HUES6 (cell line): ENCODE measurements at regions not wholly inside any gene's neighbourhood (a gene's known extent, or its start where the extent isn't known, plus 50 kb on each side); places are given as distances from the start of the nearest gene placed in this dataset.
A peak's percentile ranks its signal among the peaks of the same experiment; 100 is the strongest.
"Not testable (repeated sequence)": the region's sequence is repeated elsewhere in the genome, so short reads cannot be mapped to it uniquely, and the experiment has no call there.

Experiments
- H3K27ac ChIP-seq: 2 replicates; pipeline ENCODE4 v1.7.0; 2013; ENCODE audit warnings: low read depth, mild to moderate bottlenecking, low read length, inconsistent platforms
- H3K27me3 ChIP-seq: 2 replicates; pipeline ENCODE4 v1.6.1; 2013; ENCODE audit warnings: low read length; ENCODE audit not compliant: control insufficient read depth, insufficient read depth
- H3K36me3 ChIP-seq: 2 replicates; pipeline ENCODE4 v1.6.1; 2013; ENCODE audit warnings: low read length; ENCODE audit not compliant: control insufficient read depth, insufficient read depth
- H3K4me1 ChIP-seq: 2 replicates; pipeline ENCODE4 v1.6.1; 2013; ENCODE audit warnings: low read length; ENCODE audit not compliant: control insufficient read depth, insufficient read depth
- H3K4me3 ChIP-seq: 2 replicates; pipeline ENCODE4 v1.5.1; 2013; ENCODE audit warnings: low read depth, low read length
- H3K9ac ChIP-seq: one replicate; pipeline ENCODE4 v1.6.1; 2013; ENCODE audit warnings: mild to moderate bottlenecking, low read length
- H3K9me3 ChIP-seq: 2 replicates; pipeline ENCODE4 v1.6.1; 2013; ENCODE audit warnings: low read depth, low read length; ENCODE audit not compliant: control insufficient read depth, insufficient read depth

DNA sequence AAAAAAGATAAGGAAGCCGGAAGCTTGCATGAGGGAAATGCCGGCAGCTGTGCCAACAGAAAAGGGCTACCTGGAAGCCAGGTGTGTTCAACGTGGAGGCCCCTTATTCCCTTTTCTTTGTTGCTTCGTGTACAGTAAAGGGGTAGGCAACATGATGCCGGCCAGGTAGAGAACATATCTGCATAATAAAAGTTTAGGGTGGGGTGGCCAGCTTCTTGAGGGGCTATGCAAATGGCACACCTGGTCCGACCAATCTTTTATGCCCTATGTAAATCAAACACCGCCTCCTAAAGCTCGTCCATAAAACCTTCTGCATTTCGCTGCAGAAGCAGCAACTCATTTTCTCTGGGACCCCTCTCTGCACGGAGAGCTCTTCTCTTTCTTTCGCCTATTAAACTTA lies 911.6 kb downstream of the KCNJ2 start:
- Histone ChIP-seq H3K36me3 (no peaks in the 10 kb centered on the region), H3K9me3 (no peaks in the 10 kb centered on the region), H3K4me1 (peaks cover 9% of the 10 kb centered on the region), H3K27ac (no peak overlapping the region), H3K27me3 (no peaks in the 10 kb centered on the region), H3K4me3 (peak overlapping the region; percentile 24; the same call in 1 of the 2 replicates), H3K9ac (no peak overlapping the region)

GRCh38 chr17:71081666-71082065 lies 912.3 kb downstream of the KCNJ2 start:
- peak overlapping the region; percentile 24; the same call in 1 of the 2 replicates for H3K4me3 ChIP-seq
- H3K27ac ChIP-seq, result no peak overlapping the region
- H3K27me3 ChIP-seq, result no peaks in the 10 kb centered on the region
- H3K4me1 ChIP-seq, result peaks cover 9% of the 10 kb centered on the region
- H3K36me3 ChIP-seq, result no peaks in the 10 kb centered on the region
- no peak overlapping the region for H3K9ac ChIP-seq
- no peaks in the 10 kb centered on the region for H3K9me3 ChIP-seq

- Histone ChIP-seq H3K9ac (no peak overlapping the region), H3K9me3 (no peaks in the 10 kb centered on the region), H3K27me3 (no peaks in the 10 kb centered on the region), H3K36me3 (no peaks in the 10 kb centered on the region), H3K27ac (no peak overlapping the region), H3K4me3 (no peak overlapping the region), H3K4me1 (peaks cover 9% of the 10 kb centered on the region)
These were observed 914.9 kb downstream of the KCNJ2 start for GRCh38 chr17:71084219-71084618.

DNA sequence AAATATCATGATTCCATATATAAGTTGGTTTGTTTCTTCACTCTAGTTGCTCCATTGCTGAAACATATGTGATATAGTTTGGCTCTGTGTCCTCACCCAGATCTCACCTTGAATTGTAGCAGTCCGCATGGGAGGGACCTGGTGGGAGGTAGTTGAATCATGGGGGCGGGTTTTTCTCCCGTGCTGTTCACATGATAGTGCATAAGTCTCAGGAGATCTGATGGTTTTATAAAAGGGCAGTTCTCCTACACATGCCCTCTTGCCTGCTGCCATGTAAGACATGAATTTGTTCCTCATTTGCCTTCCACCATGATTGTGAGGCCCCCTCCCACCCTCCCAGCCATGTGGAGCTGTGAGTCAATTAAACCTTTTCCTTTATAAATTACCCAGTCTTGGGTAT lies 915.5 kb downstream of the KCNJ2 start:
- Histone ChIP-seq H3K9ac (no peak overlapping the region), H3K36me3 (no peaks in the 10 kb centered on the region), H3K4me3 (no peak overlapping the region), H3K9me3 (no peaks in the 10 kb centered on the region), H3K27ac (no peak overlapping the region; the same call in 1 of the 2 replicates), H3K4me1 (peaks cover 9% of the 10 kb centered on the region), H3K27me3 (no peaks in the 10 kb centered on the region)

- H3K27ac ChIP-seq, result no peak overlapping the region
- peaks cover 9% of the 10 kb centered on the region for H3K4me1 ChIP-seq
- no peak overlapping the region for H3K4me3 ChIP-seq
- H3K9ac ChIP-seq, result no peak overlapping the region
- no peaks in the 10 kb centered on the region for H3K27me3 ChIP-seq
- H3K36me3 ChIP-seq, result no peaks in the 10 kb centered on the region
- peaks cover 1% of the 10 kb centered on the region; the same call in 1 of the 2 replicates for H3K9me3 ChIP-seq
These were observed 916.1 kb downstream of the KCNJ2 start for GRCh38 chr17:71085238-71086033.

GRCh38 chr17:71089431-71089830 lies 920.1 kb downstream of the KCNJ2 start:
- Histone ChIP-seq H3K27ac (no peak overlapping the region), H3K4me3 (no peak overlapping the region), H3K4me1 (no peaks in the 10 kb centered on the region), H3K9ac (no peak overlapping the region), H3K36me3 (no peaks in the 10 kb centered on the region), H3K9me3 (peaks cover 8% of the 10 kb centered on the region; the same call in 1 of the 2 replicates), H3K27me3 (no peaks in the 10 kb centered on the region)

GRCh38 chr17:71098071-71098470 lies 928.7 kb downstream of the KCNJ2 start:
- Histone ChIP-seq H3K4me3 (no peak overlapping the region), H3K27ac (no peak overlapping the region), H3K4me1 (no peaks in the 10 kb centered on the region), H3K9me3 (no peaks in the 10 kb centered on the region), H3K27me3 (no peaks in the 10 kb centered on the region), H3K9ac (no peak overlapping the region), H3K36me3 (no peaks in the 10 kb centered on the region)

DNA sequence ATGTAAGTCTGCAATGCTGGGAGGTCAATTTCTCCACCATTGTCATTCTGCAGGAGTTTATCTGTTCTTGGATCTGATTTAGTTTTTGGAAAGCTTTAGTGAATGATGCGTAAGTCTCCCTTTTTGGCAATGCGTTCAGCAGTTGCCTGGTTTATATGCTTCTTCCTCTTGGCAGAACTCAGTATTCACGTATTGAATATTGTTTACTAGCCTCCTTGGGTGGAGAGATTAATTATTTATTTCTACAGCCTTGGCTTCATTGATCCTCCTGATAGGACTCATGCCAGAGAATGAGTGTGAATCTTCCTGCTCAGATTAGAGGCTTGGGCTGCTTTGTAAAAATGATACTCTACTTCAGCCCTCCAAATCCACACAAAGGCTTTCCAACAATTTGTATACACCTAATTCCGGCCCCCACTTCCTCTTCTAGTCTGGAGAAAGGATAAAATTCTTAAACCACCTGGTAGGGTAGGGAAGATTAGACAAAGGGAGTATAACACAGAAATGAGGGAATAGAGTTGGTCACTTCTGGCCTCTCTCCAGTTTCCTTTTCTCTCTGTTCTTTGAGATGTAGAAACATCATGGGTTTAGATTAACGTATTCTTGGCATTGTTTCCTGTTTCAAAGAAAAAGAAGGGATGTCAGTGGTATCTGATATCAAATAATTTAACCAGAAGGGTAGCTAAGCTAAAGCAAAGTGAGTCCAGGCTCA lies 929.8 kb downstream of the KCNJ2 start:
- Histone ChIP-seq H3K9ac (no peak overlapping the region), H3K27ac (no peak overlapping the region), H3K4me3 (no peak overlapping the region), H3K36me3 (no peaks in the 10 kb centered on the region), H3K4me1 (peaks cover 3% of the 10 kb centered on the region; the same call in 1 of the 2 replicates), H3K9me3 (no peaks in the 10 kb centered on the region), H3K27me3 (no peaks in the 10 kb centered on the region)

DNA sequence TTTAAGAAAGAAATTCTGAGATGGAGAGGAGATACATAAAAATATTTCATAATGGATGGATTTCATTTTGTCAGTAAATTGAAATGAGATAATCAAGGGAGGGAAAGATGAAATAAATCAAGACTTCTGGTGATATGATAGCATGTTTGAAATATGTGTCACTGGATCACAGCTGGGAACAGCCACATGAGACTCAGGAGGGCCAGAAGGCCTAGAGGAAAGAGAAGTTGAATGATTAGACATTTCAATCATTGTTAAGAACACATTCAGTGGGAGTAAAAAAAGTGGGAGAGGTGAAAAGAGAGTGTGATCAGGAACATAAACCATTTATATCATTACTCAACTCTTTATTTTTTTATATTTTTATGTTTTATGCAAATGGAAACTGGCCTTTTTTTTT lies 933.4 kb downstream of the KCNJ2 start:
- H3K36me3 ChIP-seq, result no peaks in the 10 kb centered on the region
- H3K9ac ChIP-seq, result no peak overlapping the region
- no peak overlapping the region for H3K4me3 ChIP-seq
- no peaks in the 10 kb centered on the region for H3K9me3 ChIP-seq
- H3K27ac ChIP-seq, result no peak overlapping the region
- no peaks in the 10 kb centered on the region for H3K27me3 ChIP-seq
- H3K4me1 ChIP-seq, result peaks cover 3% of the 10 kb centered on the region; the same call in 1 of the 2 replicates

DNA sequence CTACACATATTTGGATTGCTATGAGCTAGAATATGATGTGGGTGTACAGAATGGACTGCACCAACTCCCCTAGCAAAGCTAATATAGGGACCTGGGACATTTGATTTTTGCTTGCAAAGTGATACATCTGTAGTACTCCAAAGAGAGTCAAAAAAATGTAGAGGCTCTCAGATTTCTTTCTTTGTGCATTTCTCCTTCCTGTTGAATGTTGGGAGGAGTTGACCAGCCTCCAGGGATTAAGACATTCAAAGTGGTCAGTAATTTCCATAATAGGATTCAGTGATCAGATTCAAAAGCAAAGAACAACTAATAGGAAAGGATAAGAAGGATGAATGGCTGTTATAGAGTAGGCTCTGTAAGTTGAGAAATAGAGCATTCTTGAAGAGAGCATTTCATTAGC lies 934.9 kb downstream of the KCNJ2 start:
- Histone ChIP-seq H3K9ac (no peak overlapping the region), H3K36me3 (no peaks in the 10 kb centered on the region), H3K4me1 (peaks cover 3% of the 10 kb centered on the region; the same call in 1 of the 2 replicates), H3K27ac (no peak overlapping the region), H3K9me3 (no peaks in the 10 kb centered on the region), H3K4me3 (no peak overlapping the region), H3K27me3 (no peaks in the 10 kb centered on the region)

DNA sequence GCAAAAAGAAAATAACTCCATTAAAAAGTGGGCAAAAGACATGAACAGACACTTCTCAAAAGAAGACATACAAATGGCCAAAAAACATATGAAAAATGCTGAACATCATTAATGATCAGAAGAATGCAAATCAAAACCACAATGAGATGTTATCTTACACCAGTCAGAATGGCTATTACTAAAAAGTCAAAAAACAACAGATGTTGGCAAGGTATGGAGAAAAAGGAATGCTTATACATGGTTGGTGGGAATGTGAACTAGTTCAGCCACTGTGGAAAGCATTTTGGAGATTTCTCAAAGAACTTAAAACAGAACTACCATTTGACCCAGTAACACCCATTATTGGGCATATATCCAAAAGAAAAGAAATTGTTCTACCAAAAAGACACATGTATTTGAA lies 936.7 kb downstream of the KCNJ2 start:
- not testable (repeated sequence) for H3K4me1 ChIP-seq, H3K9me3 ChIP-seq, H3K27ac ChIP-seq, H3K27me3 ChIP-seq, H3K9ac ChIP-seq, H3K4me3 ChIP-seq, H3K36me3 ChIP-seq
